SK-N-SH treated with all-trans-retinoic acid at 6 μM for 48 hours (cell line): ENCODE measurements at regions not wholly inside any gene's neighbourhood (a gene's known extent, or its start where the extent isn't known, plus 50 kb on each side); places are given as distances from the start of the nearest gene placed in this dataset.
A peak's percentile ranks its signal among the peaks of the same experiment; 100 is the strongest.

Source experiments
- ATAC-seq: fragments of 200-7000 bp; cut with Tn5 transposase; 3 replicates; pipeline ENCODE4 v1.9.1; 2020; ENCODE audit warnings: mild to moderate bottlenecking, moderate library complexity
- ARNTL ChIP-seq: fragments of 450-650 bp; formaldehyde crosslinking; IDR thresholded peaks from 2 replicates; pipeline ENCODE4 v1.5.0; 2020; ENCODE audit warnings: low read depth, mild to moderate bottlenecking, moderate library complexity, borderline replicate concordance
- CSDC2 ChIP-seq: fragments of 250-450 bp; sonication (Bioruptor Pico); IDR thresholded peaks from 2 replicates; pipeline ENCODE4 v1.5.0; 2020; ENCODE audit warnings: mild to moderate bottlenecking, moderate library complexity
- GLIS3 ChIP-seq: fragments of 250-450 bp; sonication (Bioruptor Pico); IDR thresholded peaks from 2 replicates; pipeline ENCODE4 v1.5.0; 2020; ENCODE audit warnings: mild to moderate bottlenecking, moderate library complexity
- ISL1 ChIP-seq: fragments of 250-450 bp; sonication (Bioruptor Pico); IDR thresholded peaks from 2 replicates; pipeline ENCODE4 v2.1.2; 2022; ENCODE audit warnings: mild to moderate bottlenecking, moderate library complexity
- OSR1 ChIP-seq: fragments of 250-450 bp; sonication (Bioruptor Pico); IDR thresholded peaks from 2 replicates; pipeline ENCODE4 v1.8.0; 2022; ENCODE audit warnings: moderate library complexity, mild to moderate bottlenecking, inconsistent platforms
- PPARA ChIP-seq: fragments of 250-450 bp; sonication (Bioruptor Pico); IDR thresholded peaks from 2 replicates; pipeline ENCODE4 v1.5.0; 2020; ENCODE audit warnings: mild to moderate bottlenecking, borderline replicate concordance
- SNAI2 ChIP-seq: fragments of 250-450 bp; sonication (Bioruptor Pico); IDR thresholded peaks from 2 replicates; pipeline ENCODE4 v1.5.0; 2020; ENCODE audit warnings: mild to moderate bottlenecking, moderate library complexity
- TCF4 ChIP-seq: fragments of 250-450 bp; sonication (Bioruptor Pico); IDR thresholded peaks from 2 replicates; pipeline ENCODE4 v1.8.0; 2021; ENCODE audit warnings: mild to moderate bottlenecking, moderate library complexity, borderline replicate concordance
- ZC3H10 ChIP-seq: fragments of 250-450 bp; sonication (Bioruptor Pico); IDR thresholded peaks from 2 replicates; pipeline ENCODE4 v1.5.1; 2021; ENCODE audit warnings: mild to moderate bottlenecking, moderate library complexity
- ZFP3 ChIP-seq: fragments of 250-450 bp; sonication (Bioruptor Pico); IDR thresholded peaks from 2 replicates; pipeline ENCODE4 v1.5.0; 2020; ENCODE audit warnings: mild to moderate bottlenecking, moderate library complexity
- ZFP30 ChIP-seq: fragments of 450-650 bp; formaldehyde crosslinking; IDR thresholded peaks from 2 replicates; pipeline ENCODE4 v1.5.0; 2022; ENCODE audit warnings: mild to moderate bottlenecking, moderate library complexity
- ZNF565 ChIP-seq: fragments of 450-650 bp; formaldehyde crosslinking; conservative IDR thresholded peaks from 2 replicates; pipeline ENCODE4 v1.5.0; 2020; ENCODE audit warnings: low read depth, mild to moderate bottlenecking, moderate library complexity
- ZNF70 ChIP-seq: fragments of 450-650 bp; formaldehyde crosslinking; IDR thresholded peaks from 2 replicates; pipeline ENCODE4 v1.5.0; 2020; ENCODE audit warnings: mild to moderate bottlenecking, moderate library complexity
- ZNF8 ChIP-seq: fragments of 450-650 bp; formaldehyde crosslinking; IDR thresholded peaks from 2 replicates; pipeline ENCODE4 v1.5.0; 2020; ENCODE audit warnings: mild to moderate bottlenecking, moderate library complexity
- TF ChIP-seq, protein P1 (sequence below): fragments of 250-450 bp; sonication (Bioruptor Pico); IDR thresholded peaks from 2 replicates; pipeline ENCODE4 v1.8.0; 2020; ENCODE audit warnings: mild to moderate bottlenecking, moderate library complexity, borderline replicate concordance
- TF ChIP-seq, protein P2 (sequence below): fragments of 250-450 bp; sonication (Bioruptor Pico); IDR thresholded peaks from 2 replicates; pipeline ENCODE4 v1.8.0; 2021; ENCODE audit warnings: low read depth, mild to moderate bottlenecking, moderate library complexity, borderline replicate concordance
- TF ChIP-seq, protein P3 (sequence below): fragments of 250-450 bp; sonication (Bioruptor Pico); IDR thresholded peaks from 2 replicates; pipeline ENCODE4 v1.5.1; 2020; ENCODE audit warnings: low read depth, mild to moderate bottlenecking, moderate library complexity
- TF ChIP-seq, protein P4 (sequence below): fragments of 250-450 bp; sonication (Bioruptor Pico); IDR thresholded peaks from 2 replicates; pipeline ENCODE4 v1.5.1; 2021; ENCODE audit warnings: mild to moderate bottlenecking, moderate library complexity
- TF ChIP-seq, protein P5 (sequence below): fragments of 250-450 bp; sonication (Bioruptor Pico); IDR thresholded peaks from 2 replicates; pipeline ENCODE4 v1.5.0; 2020; ENCODE audit warnings: mild to moderate bottlenecking, moderate library complexity

DNA sequence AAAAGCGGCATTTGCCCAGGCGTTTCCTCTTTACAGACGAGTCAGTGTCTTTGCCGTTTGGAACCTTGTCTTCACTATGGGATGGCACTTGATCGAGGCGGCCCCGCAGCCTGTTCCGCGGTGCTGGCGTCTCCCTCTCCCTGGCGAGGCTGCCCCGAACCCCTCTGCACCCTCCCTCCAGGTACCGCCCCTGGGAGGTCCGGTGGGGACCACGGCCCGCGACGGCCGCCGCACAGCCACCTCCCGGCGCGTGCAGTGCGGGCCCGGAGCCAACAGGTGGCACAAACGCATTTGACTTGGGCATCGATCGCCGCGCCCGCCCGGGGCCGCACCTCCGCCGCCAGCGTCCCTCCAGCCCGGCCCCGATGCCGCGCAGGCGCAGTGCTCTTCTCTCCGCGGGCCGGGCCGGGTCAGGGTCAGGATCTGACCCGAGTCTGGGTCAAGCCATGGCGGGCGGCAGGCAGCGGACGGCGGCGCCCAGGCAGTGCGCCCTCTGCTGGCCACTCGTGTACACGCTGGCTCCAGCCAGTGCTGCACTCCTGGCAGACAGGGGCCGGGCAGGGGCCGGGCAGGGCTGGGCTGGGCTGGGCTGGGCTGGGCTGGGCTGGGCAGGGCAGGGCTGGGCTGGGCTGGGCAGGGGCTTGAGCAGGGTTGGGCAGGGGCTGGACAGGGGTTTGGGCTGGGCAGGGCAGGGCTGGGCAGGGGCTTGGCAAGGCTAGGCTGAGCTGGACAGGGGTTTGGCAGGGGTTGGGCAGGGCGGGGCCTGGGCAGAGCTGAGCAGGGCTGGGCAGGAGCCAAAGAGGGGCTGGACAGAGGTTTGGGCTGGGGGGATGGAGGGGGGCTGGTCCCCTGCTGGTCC, 155.8 kb upstream of the IRX4 start:
- TF ChIP-seq ZNF8: no peak
- no peak for TF ChIP-seq ZFP30 (CRISPR knock-in tag)
- no peak for TF ChIP-seq GLIS3 (CRISPR knock-in tag)
- TF ChIP-seq ZFP3 (CRISPR knock-in tag): no peak
- TF ChIP-seq ISL1 (CRISPR knock-in tag): no peak
- TF ChIP-seq TCF4 (CRISPR knock-in tag): no peak
- TF ChIP-seq ARNTL (CRISPR knock-in tag): no peak
- no peak for TF ChIP-seq ZNF565 (CRISPR knock-in tag)
- TF ChIP-seq CSDC2 (CRISPR knock-in tag): no peak
- TF ChIP-seq, protein P1, sequence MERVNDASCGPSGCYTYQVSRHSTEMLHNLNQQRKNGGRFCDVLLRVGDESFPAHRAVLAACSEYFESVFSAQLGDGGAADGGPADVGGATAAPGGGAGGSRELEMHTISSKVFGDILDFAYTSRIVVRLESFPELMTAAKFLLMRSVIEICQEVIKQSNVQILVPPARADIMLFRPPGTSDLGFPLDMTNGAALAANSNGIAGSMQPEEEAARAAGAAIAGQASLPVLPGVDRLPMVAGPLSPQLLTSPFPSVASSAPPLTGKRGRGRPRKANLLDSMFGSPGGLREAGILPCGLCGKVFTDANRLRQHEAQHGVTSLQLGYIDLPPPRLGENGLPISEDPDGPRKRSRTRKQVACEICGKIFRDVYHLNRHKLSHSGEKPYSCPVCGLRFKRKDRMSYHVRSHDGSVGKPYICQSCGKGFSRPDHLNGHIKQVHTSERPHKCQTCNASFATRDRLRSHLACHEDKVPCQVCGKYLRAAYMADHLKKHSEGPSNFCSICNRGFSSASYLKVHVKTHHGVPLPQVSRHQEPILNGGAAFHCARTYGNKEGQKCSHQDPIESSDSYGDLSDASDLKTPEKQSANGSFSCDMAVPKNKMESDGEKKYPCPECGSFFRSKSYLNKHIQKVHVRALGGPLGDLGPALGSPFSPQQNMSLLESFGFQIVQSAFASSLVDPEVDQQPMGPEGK: no peak
- TF ChIP-seq, protein P2, sequence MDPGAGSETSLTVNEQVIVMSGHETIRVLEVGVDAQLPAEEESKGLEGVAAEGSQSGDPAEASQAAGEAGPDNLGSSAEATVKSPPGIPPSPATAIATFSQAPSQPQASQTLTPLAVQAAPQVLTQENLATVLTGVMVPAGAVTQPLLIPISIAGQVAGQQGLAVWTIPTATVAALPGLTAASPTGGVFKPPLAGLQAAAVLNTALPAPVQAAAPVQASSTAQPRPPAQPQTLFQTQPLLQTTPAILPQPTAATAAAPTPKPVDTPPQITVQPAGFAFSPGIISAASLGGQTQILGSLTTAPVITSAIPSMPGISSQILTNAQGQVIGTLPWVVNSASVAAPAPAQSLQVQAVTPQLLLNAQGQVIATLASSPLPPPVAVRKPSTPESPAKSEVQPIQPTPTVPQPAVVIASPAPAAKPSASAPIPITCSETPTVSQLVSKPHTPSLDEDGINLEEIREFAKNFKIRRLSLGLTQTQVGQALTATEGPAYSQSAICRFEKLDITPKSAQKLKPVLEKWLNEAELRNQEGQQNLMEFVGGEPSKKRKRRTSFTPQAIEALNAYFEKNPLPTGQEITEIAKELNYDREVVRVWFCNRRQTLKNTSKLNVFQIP: no peak
- TF ChIP-seq SNAI2: no peak
- peak; percentile 99 for ATAC-seq

DNA sequence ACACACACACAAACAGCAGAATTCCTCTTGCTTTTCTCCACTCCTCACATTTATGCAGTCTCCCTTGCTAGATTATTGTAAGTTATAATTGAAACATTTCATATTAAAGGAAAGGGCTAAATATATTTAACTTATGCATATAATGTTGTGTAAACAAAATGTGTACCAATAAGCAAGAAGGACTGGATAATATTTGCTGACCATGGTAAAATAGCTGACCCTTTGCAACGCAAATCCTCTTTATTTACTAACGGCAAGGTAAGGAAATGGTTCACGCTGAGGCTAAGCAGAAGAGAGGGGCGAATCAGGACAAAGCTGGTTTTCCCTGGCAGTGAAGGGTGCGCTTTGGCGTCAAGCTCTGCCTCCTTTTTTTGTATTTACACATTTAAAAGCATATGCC, 154.2 kb upstream of the IRX4 start:
- no peak for ATAC-seq
- TF ChIP-seq, protein P3, sequence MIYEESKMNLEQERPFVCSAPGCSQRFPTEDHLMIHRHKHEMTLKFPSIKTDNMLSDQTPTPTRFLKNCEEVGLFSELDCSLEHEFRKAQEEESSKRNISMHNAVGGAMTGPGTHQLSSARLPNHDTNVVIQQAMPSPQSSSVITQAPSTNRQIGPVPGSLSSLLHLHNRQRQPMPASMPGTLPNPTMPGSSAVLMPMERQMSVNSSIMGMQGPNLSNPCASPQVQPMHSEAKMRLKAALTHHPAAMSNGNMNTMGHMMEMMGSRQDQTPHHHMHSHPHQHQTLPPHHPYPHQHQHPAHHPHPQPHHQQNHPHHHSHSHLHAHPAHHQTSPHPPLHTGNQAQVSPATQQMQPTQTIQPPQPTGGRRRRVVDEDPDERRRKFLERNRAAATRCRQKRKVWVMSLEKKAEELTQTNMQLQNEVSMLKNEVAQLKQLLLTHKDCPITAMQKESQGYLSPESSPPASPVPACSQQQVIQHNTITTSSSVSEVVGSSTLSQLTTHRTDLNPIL (CRISPR knock-in tag): no peak
- TF ChIP-seq ZNF565 (CRISPR knock-in tag): no peak
- TF ChIP-seq, protein P4, sequence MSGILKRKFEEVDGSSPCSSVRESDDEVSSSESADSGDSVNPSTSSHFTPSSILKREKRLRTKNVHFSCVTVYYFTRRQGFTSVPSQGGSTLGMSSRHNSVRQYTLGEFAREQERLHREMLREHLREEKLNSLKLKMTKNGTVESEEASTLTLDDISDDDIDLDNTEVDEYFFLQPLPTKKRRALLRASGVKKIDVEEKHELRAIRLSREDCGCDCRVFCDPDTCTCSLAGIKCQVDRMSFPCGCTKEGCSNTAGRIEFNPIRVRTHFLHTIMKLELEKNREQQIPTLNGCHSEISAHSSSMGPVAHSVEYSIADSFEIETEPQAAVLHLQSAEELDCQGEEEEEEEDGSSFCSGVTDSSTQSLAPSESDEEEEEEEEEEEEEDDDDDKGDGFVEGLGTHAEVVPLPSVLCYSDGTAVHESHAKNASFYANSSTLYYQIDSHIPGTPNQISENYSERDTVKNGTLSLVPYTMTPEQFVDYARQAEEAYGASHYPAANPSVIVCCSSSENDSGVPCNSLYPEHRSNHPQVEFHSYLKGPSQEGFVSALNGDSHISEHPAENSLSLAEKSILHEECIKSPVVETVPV (CRISPR knock-in tag): no peak
- no peak for TF ChIP-seq ISL1 (CRISPR knock-in tag)

DNA sequence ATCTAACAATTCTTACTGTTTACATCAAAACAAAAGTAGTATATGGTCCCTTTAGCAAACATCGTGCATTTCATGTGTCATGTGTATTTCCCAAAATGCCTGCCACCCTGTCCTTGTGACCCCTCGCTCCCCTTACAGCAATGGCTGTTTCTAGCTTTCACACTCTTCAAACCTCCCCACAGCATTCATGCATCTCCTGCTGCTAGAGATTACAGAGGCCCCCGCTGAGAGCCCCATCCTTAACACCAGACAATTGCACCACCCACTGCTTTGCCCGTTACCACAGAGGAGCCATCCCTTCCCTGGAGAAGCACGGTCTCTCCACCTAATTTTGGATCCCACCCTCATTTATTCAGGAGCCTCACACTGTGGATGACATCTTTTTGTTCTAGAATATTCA, 149.7 kb upstream of the IRX4 start:
- ATAC-seq: no peak
- TF ChIP-seq ZNF565 (CRISPR knock-in tag): no peak
- no peak for TF ChIP-seq ISL1 (CRISPR knock-in tag)
- no peak for TF ChIP-seq PPARA (CRISPR knock-in tag)
- TF ChIP-seq CSDC2 (CRISPR knock-in tag): no peak
- no peak for TF ChIP-seq ZNF8
- TF ChIP-seq TCF4 (CRISPR knock-in tag): no peak
- no peak for TF ChIP-seq ZNF70 (CRISPR knock-in tag)
- TF ChIP-seq, protein P4 (CRISPR knock-in tag): no peak
- no peak for TF ChIP-seq ZFP30 (CRISPR knock-in tag)
- no peak for TF ChIP-seq OSR1
- TF ChIP-seq ZFP3 (CRISPR knock-in tag): no peak
- TF ChIP-seq, protein P3 (CRISPR knock-in tag): no peak
- TF ChIP-seq, protein P2: no peak
- no peak for TF ChIP-seq ZC3H10 (CRISPR knock-in tag)
- TF ChIP-seq, protein P5, sequence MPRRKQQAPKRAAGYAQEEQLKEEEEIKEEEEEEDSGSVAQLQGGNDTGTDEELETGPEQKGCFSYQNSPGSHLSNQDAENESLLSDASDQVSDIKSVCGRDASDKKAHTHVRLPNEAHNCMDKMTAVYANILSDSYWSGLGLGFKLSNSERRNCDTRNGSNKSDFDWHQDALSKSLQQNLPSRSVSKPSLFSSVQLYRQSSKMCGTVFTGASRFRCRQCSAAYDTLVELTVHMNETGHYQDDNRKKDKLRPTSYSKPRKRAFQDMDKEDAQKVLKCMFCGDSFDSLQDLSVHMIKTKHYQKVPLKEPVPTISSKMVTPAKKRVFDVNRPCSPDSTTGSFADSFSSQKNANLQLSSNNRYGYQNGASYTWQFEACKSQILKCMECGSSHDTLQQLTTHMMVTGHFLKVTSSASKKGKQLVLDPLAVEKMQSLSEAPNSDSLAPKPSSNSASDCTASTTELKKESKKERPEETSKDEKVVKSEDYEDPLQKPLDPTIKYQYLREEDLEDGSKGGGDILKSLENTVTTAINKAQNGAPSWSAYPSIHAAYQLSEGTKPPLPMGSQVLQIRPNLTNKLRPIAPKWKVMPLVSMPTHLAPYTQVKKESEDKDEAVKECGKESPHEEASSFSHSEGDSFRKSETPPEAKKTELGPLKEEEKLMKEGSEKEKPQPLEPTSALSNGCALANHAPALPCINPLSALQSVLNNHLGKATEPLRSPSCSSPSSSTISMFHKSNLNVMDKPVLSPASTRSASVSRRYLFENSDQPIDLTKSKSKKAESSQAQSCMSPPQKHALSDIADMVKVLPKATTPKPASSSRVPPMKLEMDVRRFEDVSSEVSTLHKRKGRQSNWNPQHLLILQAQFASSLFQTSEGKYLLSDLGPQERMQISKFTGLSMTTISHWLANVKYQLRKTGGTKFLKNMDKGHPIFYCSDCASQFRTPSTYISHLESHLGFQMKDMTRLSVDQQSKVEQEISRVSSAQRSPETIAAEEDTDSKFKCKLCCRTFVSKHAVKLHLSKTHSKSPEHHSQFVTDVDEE: no peak
